Spleen (tissue), 11 donors: ENCODE measurements at regions not wholly inside any gene's neighbourhood (a gene's known extent, or its start where the extent isn't known, plus 50 kb on each side); places are given as distances from the start of the nearest gene placed in this dataset.
"Not testable (repeated sequence)": the region's sequence is repeated elsewhere in the genome, so short reads cannot be mapped to it uniquely, and the experiment has no call there.

Experiments
- DNase-seq: peaks from one replicate; pipeline ENCODE4 v3.0.0-alpha.2; 2020
- H3K27ac ChIP-seq, 8 donors: fragments of 200-600 bp; sonication (generic) in 7 of 8; 1 replicate in 4 of 8; 2 replicates in 4 of 8; pipeline versions ENCODE4 v1.5.0 to v1.8.0; 2016 to 2021; ENCODE audit warnings: inconsistent platforms in 4 of 8, mild to moderate bottlenecking in 4 of 8, moderate library complexity in 1 of 8
- H3K27me3 ChIP-seq, 7 donors: fragments of 200-600 bp; sonication (generic) in 6 of 7; replicated peaks in 1 of 7; 1 replicate in 4 of 7; 2 replicates in 3 of 7; pipeline versions ENCODE4 v1.5.0 to v1.8.0; 2016 to 2021; ENCODE audit warnings: inconsistent platforms in 3 of 7, mild to moderate bottlenecking in 1 of 7
- H3K36me3 ChIP-seq, 6 donors: fragments of 200-600 bp; sonication (generic) in 5 of 6; 1 replicate in 4 of 6; 2 replicates in 2 of 6; pipeline versions ENCODE4 v1.5.0 to v1.8.0; 2016 to 2021; ENCODE audit warnings: inconsistent platforms in 2 of 6
- H3K4me1 ChIP-seq, 6 donors: fragments of 200-600 bp; sonication (generic) in 5 of 6; 1 replicate in 3 of 6; 2 replicates in 3 of 6; pipeline versions ENCODE4 v1.5.0 to v1.8.0; 2016 to 2021; ENCODE audit warnings: inconsistent platforms in 3 of 6
- H3K4me3 ChIP-seq, 8 donors: fragments of 200-600 bp; sonication (generic) in 7 of 8; 1 replicate in 4 of 8; 2 replicates in 4 of 8; pipeline versions ENCODE4 v1.5.0 to v1.8.0; 2016 to 2021; ENCODE audit warnings: inconsistent platforms in 4 of 8, mild to moderate bottlenecking in 4 of 8, moderate library complexity in 2 of 8
- H3K9me3 ChIP-seq, 8 donors: fragments of 200-600 bp; sonication (generic) in 7 of 8; 1 replicate in 4 of 8; 2 replicates in 4 of 8; pipeline versions ENCODE4 v1.5.0 to v1.8.0; 2016 to 2021; ENCODE audit warnings: inconsistent platforms in 4 of 8
- POLR2A ChIP-seq, 3 donors: fragments of 450-650 bp; IDR thresholded peaks; one replicate each; pipeline ENCODE4 v1.5.1; 2017; ENCODE audit warnings: antibody characterized with exemption in 3 of 3, mild to moderate bottlenecking in 1 of 3
- POLR2AphosphoS5 ChIP-seq, 3 donors: sonication (generic); formaldehyde crosslinking; IDR thresholded peaks; one replicate each; pipeline ENCODE4 v1.5.1; 2017; ENCODE audit warnings: antibody characterized with exemption in 3 of 3
- WGBS, 5 donors: extraction: QIAGEN DNeasy Blood & Tissue Kit in 3 of 5; methylation state at CpG; one replicate each; pipeline versions ENCODE4 v1.1.5 to v1.1.7; 2013 to 2018; 5-methylcytosine and 5-hydroxymethylcytosine counted together
- intact Hi-C: fragments of 100-400 bp; cut with DNase I; formaldehyde crosslinking; loops from one replicate; pipeline ENCODE4 v1.15.0; 2023; ENCODE audit warnings: low total_unique reads
- small RNA-seq, 4 donors: library from RNA; depleted of rRNA; stranded (forward); fragments of <200 nt; gene quantifications; one replicate each; pipeline ENCODE3, GENCODE V24; 2016
- TF ChIP-seq, protein P1 (sequence below), 11 experiments: fragments of 200-600 bp in 7 of 11; fragments of 450-650 bp in 4 of 11; sonication (generic) in 4 of 11; IDR thresholded peaks in 8 of 11; conservative IDR thresholded peaks in 3 of 11; 1 replicate in 7 of 11; 2 replicates in 4 of 11; pipeline versions ENCODE4 v1.4.0 to v1.8.0; 2016 to 2021; ENCODE audit warnings: antibody characterized with exemption in 11 of 11, inconsistent platforms in 4 of 11, mild to moderate bottlenecking in 1 of 11
- donor health status: healthy with polysubstance abuse.
- donor health status: DM: no; HTN: no; CAD: no; lungs with moderate emphysema.
- donor health status: DM: no; HTN: no; CAD: no.
- donor health status: Bipolar disorder and iron deficiency.
- donor health status: healthy.
- donor health status: DM: no; HTN: no; CAD: no.
- donor health status: DM: yes; HTN: yes; CAD: no.

DNA sequence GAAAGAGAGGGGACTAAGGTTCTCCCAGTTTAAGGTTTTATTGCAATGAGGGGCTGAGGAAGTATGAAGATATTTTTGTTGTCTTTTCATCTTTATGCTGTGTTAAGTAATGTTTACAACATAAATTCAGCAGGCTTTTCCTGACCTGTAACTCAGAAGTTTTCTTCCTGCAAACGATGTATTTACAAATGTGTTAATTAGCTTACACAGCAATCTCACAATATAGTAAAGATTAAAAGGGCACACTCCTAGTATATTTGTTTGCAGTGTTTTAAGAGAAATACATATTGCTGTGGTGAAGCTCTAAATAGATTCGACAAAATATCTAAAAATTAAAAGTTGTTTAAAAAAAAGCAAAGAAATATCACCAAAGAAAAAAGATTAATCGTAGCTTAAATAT, 55.7 kb downstream of the OR11H12 start:
- H3K4me1 ChIP-seq = no peaks in the 10 kb centered on the region
- H3K36me3 ChIP-seq = no peaks in the 10 kb centered on the region
- no peak overlapping the region for H3K4me3 ChIP-seq
- DNase-seq = no peak
- peaks cover 0 to 25% (median 15%) of the 10 kb centered on the region in 8 donors for H3K9me3 ChIP-seq
- H3K27me3 ChIP-seq = no peaks in the 10 kb centered on the region
- WGBS, 5 donors = 63 to 72% (median 71%) methylated on average over 3 of the region's 3 CpGs
- TF ChIP-seq, protein P1, sequence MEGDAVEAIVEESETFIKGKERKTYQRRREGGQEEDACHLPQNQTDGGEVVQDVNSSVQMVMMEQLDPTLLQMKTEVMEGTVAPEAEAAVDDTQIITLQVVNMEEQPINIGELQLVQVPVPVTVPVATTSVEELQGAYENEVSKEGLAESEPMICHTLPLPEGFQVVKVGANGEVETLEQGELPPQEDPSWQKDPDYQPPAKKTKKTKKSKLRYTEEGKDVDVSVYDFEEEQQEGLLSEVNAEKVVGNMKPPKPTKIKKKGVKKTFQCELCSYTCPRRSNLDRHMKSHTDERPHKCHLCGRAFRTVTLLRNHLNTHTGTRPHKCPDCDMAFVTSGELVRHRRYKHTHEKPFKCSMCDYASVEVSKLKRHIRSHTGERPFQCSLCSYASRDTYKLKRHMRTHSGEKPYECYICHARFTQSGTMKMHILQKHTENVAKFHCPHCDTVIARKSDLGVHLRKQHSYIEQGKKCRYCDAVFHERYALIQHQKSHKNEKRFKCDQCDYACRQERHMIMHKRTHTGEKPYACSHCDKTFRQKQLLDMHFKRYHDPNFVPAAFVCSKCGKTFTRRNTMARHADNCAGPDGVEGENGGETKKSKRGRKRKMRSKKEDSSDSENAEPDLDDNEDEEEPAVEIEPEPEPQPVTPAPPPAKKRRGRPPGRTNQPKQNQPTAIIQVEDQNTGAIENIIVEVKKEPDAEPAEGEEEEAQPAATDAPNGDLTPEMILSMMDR (IDR thresholded peaks at IDR 0.05 in 8 of 11, conservative IDR thresholded peaks at IDR 0.05 in 3 of 11) = no peak
- TF ChIP-seq POLR2AphosphoS5 (IDR thresholded peaks at IDR 0.05) (no peak), POLR2A (IDR thresholded peaks at IDR 0.05) (no peak)
- intact Hi-C loops = no loop called here
- H3K27ac ChIP-seq = no peak overlapping the region

DNA sequence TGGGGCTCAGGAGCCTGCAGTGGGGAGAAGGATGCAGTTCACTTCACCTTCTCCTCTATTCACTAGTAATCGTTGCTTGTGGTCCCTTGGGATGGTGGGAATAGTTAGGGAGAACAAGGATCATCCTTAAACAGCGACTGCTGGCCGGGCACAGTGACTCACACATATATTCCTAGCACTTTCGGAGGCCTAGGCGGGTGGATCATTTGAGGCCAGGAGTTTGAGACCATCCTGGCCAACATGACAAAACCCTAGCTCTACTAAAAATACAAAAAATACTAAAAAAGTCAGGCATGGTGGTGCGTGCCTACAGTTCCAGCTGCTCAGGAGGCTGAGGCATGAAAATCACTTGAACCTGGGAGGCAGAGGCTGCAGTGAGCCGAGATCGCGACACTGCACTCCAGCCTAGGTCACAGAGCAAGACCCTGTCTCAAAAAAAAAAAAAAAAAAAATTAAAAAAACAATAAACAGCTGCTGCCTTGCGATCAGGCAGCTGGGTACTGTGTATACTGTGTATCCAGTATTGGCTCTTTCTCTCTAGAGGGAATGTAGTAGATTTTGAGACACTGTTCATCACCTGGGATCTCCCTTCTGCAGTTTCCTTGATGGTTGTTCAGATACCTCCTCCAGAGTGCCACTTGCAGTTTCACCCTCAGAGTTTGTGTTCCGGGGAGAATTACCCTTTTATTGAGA, 59.1 kb downstream of the OR11H12 start:
- DNase-seq = peak; percentile 78
- intact Hi-C loops, H3K27me3 ChIP-seq, H3K4me1 ChIP-seq, H3K4me3 ChIP-seq, H3K36me3 ChIP-seq, H3K27ac ChIP-seq: not testable (repeated sequence)
- 70 to 79% (median 73%) methylated on average over 11 of the region's 11 CpGs for WGBS, 5 donors
- H3K9me3 ChIP-seq = peaks cover 0 to 25% (median 20%) of the 10 kb centered on the region in 8 donors

DNA sequence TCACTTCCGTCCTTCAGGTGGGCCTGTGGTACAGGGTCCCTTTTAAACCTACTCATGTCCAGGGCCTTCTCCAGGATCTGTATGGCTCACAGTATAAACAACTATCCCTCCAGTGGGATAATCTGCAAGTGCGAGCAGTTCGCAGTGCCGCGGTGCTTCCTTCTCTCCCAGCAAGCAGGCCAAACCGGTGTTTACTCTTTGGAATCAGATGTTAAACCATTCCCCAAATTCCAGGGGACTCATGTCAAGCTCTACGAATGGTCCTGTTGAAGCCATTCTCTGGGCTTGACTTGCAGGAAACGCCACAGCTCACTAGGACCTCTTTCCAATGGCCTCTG, 59.6 kb downstream of the OR11H12 start:
- Histone ChIP-seq H3K27ac (no peak overlapping the region), H3K4me1 (no peaks in the 10 kb centered on the region), H3K27me3 (no peaks in the 10 kb centered on the region), H3K9me3 (peaks cover 0 to 25% (median 20%) of the 10 kb centered on the region in 8 donors), H3K36me3 (no peaks in the 10 kb centered on the region), H3K4me3 (no peak overlapping the region)
- 74 to 76% (median 75%) methylated on average over 8 of the region's 8 CpGs for WGBS, 5 donors
- DNase-seq = no peak
- intact Hi-C loops = no loop called here
- TF ChIP-seq POLR2AphosphoS5 (IDR thresholded peaks at IDR 0.05) (no peak), POLR2A (IDR thresholded peaks at IDR 0.05) (no peak)
- TF ChIP-seq, protein P1 (IDR thresholded peaks at IDR 0.05 in 8 of 11, conservative IDR thresholded peaks at IDR 0.05 in 3 of 11) = no peak

DNA sequence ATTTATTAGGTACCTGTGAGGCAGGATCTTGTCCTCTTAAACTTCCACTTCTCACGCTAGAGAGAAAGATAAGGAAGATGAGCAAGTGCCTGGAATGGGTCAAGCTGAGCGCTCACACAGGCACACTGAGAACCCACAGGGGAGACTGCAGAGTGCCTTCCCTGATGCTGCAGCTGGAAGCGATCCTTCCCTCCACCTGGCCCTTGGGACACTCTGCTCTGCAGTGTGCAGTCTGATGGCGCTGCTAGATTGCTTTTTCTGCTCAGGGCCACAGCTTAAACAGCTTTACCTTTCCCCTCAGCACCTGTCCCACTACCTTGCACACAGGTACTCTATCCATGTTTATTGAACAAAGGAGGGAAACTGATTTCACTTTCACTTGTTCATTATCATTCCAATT, 66.9 kb downstream of the OR11H12 start:
- peaks cover 0 to 11% (median 0%) of the 10 kb centered on the region in 8 donors for H3K9me3 ChIP-seq
- H3K4me1 ChIP-seq = not testable (repeated sequence)
- WGBS, 5 donors = 51 to 74% (median 64%) methylated on average over 4 of the region's 4 CpGs

DNA sequence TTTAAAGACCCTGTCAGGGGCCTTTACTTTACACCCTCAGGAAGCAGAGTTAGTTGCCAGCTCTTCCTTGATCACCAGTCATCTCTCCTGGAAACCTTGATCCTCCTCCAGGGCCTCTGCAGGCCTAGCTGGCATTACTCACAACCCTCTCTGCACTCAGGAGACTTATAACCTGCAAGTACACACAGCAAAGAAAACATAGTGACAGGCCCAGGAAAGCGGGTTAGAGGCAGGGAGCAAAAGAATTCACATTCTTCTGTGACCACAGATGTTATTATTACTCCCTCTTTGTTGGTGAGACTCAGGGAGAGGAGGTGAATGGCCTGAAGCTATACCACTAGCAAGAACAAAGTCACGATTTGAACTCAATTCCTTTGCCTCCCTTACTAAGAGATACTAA, 87.4 kb downstream of the OR11H12 start:
- TF ChIP-seq POLR2A (IDR thresholded peaks at IDR 0.05) = no peak
- TF ChIP-seq, protein P1 (IDR thresholded peaks at IDR 0.05 in 8 of 11, conservative IDR thresholded peaks at IDR 0.05 in 3 of 11) = no peak
- TF ChIP-seq POLR2AphosphoS5 (IDR thresholded peaks at IDR 0.05) = no peak
- H3K27me3 ChIP-seq = peaks cover 0 to 3% (median 0%) of the 10 kb centered on the region in 7 donors
- no peaks in the 10 kb centered on the region for H3K4me1 ChIP-seq
- WGBS, 5 donors = 22 to 43% (median 39%) methylated on average over 2 of the region's 2 CpGs
- H3K27ac ChIP-seq = no peak overlapping the region
- intact Hi-C loops = no loop called here
- no peaks in the 10 kb centered on the region for H3K36me3 ChIP-seq
- DNase-seq = no peak
- H3K4me3 ChIP-seq = no peak overlapping the region
- peaks cover 0 to 22% (median 5%) of the 10 kb centered on the region in 8 donors for H3K9me3 ChIP-seq

More for the DNA sequence above, 66.9 kb downstream of the OR11H12 start:
- intact Hi-C loops, H3K36me3 ChIP-seq, H3K27ac ChIP-seq, H3K27me3 ChIP-seq, H3K4me3 ChIP-seq: not testable (repeated sequence)
- peak; percentile 75 for DNase-seq

Small RNA genes lying in the stretch of these regions (small RNA-seq; reads per million reads assigned to genes)
- 0 reads per million in 4 donors for gene CR383656.3
